WTC11 (cell line): ENCODE measurements at regions not wholly inside any gene's neighbourhood (a gene's known extent, or its start where the extent isn't known, plus 50 kb on each side); places are given as distances from the start of the nearest gene placed in this dataset.
A peak's percentile ranks its signal among the peaks of the same experiment; 100 is the strongest.

ENCODE experiments used
- ATAC-seq: fragments of 200-7000 bp; cut with Tn5 transposase; 2 replicates; pipeline ENCODE4 v1.10.0; 2021; ENCODE audit warnings: mild to moderate bottlenecking, moderate library complexity
- CTCF ChIA-PET: fragments of 300-600 bp; sonication (Branson Sonifier 250); formaldehyde crosslinking; loops from one replicate; lab custom pipeline; 2021; ENCODE audit warnings: antibody characterized with exemption; lab: Charles Lee
- POLR2A ChIA-PET: fragments of 350-600 bp; sonication (Branson Sonifier 250); formaldehyde crosslinking; loops from one replicate; lab custom pipeline; 2021; ENCODE audit warnings: antibody characterized with exemption; lab: Charles Lee
- DNase-seq: peaks from one replicate; pipeline ENCODE4 v3.0.0; 2021; ENCODE audit warnings: low spot score
- H3K27ac Mint-ChIP-seq: 2 replicates; pipeline ENCODE4 v1.8.0; 2021; ENCODE audit warnings: mixed read lengths
- H3K27me3 Mint-ChIP-seq: 2 replicates; pipeline ENCODE4 v1.8.0; 2021; ENCODE audit warnings: low read depth, mild to moderate bottlenecking, moderate library complexity, mixed read lengths
- H3K36me3 Mint-ChIP-seq: 2 replicates; pipeline ENCODE4 v1.8.0; 2021; ENCODE audit warnings: mixed read lengths
- H3K4me1 Mint-ChIP-seq: 2 replicates; pipeline ENCODE4 v1.8.0; 2022; ENCODE audit warnings: mixed read lengths
- H3K4me3 Mint-ChIP-seq: 2 replicates; pipeline ENCODE4 v1.8.0; 2021; ENCODE audit warnings: mild to moderate bottlenecking, moderate library complexity, mixed read lengths
- H3K9me3 Mint-ChIP-seq: 2 replicates; pipeline ENCODE4 v1.8.0; 2021; ENCODE audit warnings: mixed read lengths
- CREB1 ChIP-seq: sonication (generic); formaldehyde crosslinking; IDR thresholded peaks from 2 replicates; pipeline ENCODE4 v1.8.0; 2023; ENCODE audit warnings: mild to moderate bottlenecking, missing genetic modification reagents
- CREM ChIP-seq: sonication (generic); formaldehyde crosslinking; IDR thresholded peaks from 2 replicates; pipeline ENCODE4 v1.8.1; 2022; ENCODE audit warnings: mild to moderate bottlenecking, missing genetic modification reagents, moderate library complexity
- ELF4 ChIP-seq: sonication (generic); formaldehyde crosslinking; IDR thresholded peaks from 2 replicates; pipeline ENCODE4 v1.8.1; 2022; ENCODE audit warnings: low read depth, mild to moderate bottlenecking, moderate library complexity, missing genetic modification reagents
- ERG ChIP-seq: fragments of 250-450 bp; sonication (Bioruptor Pico); IDR thresholded peaks from 2 replicates; pipeline ENCODE4 v1.8.0; 2021; ENCODE audit warnings: mild to moderate bottlenecking
- FOXK1 ChIP-seq: sonication (generic); formaldehyde crosslinking; IDR thresholded peaks from 2 replicates; pipeline ENCODE4 v1.8.0; 2022; ENCODE audit warnings: mild to moderate bottlenecking, moderate library complexity, missing genetic modification reagents
- GRHL2 ChIP-seq: fragments of 250-450 bp; sonication (Bioruptor Pico); IDR thresholded peaks from 2 replicates; pipeline ENCODE4 v1.8.0; 2022; ENCODE audit warnings: mild to moderate bottlenecking, moderate library complexity; ENCODE audit not compliant: insufficient replicate concordance, severe bottlenecking
- HMGA2 ChIP-seq: fragments of 250-450 bp; sonication (Bioruptor Pico); IDR thresholded peaks from 2 replicates; pipeline ENCODE4 v1.4.0; 2021; ENCODE audit warnings: mild to moderate bottlenecking, moderate library complexity
- JAZF1 ChIP-seq: fragments of 250-450 bp; sonication (Bioruptor Pico); IDR thresholded peaks from 2 replicates; pipeline ENCODE4 v1.9.0; 2021; ENCODE audit warnings: moderate library complexity, mild to moderate bottlenecking, inconsistent platforms
- JUN ChIP-seq: sonication (generic); formaldehyde crosslinking; IDR thresholded peaks from 2 replicates; pipeline ENCODE4 v1.8.0; 2023; ENCODE audit warnings: mild to moderate bottlenecking, missing genetic modification reagents
- MYBL2 ChIP-seq: sonication (generic); formaldehyde crosslinking; IDR thresholded peaks from 2 replicates; pipeline ENCODE4 v1.8.1; 2023; ENCODE audit warnings: mild to moderate bottlenecking, moderate library complexity, missing genetic modification reagents
- NFATC4 ChIP-seq: fragments of 250-450 bp; sonication (Bioruptor Pico); IDR thresholded peaks from 2 replicates; pipeline ENCODE4 v1.9.0; 2021; ENCODE audit warnings: mild to moderate bottlenecking
- NFYB ChIP-seq: sonication (generic); formaldehyde crosslinking; conservative IDR thresholded peaks from 2 replicates; pipeline ENCODE4 v1.8.0; 2022; ENCODE audit warnings: low read depth, missing genetic modification reagents
- PRDM15 ChIP-seq: sonication (generic); formaldehyde crosslinking; IDR thresholded peaks from 2 replicates; pipeline ENCODE4 v1.8.0; 2022; ENCODE audit warnings: missing genetic modification reagents
- PREB ChIP-seq: sonication (generic); formaldehyde crosslinking; IDR thresholded peaks from 2 replicates; pipeline ENCODE4 v1.8.1; 2022; ENCODE audit warnings: mild to moderate bottlenecking, missing genetic modification reagents, moderate library complexity, borderline replicate concordance
- ZBTB21 ChIP-seq: sonication (generic); formaldehyde crosslinking; IDR thresholded peaks from 2 replicates; pipeline ENCODE4 v1.8.1; 2023; ENCODE audit warnings: mild to moderate bottlenecking, missing genetic modification reagents, borderline replicate concordance
- ZNF423 ChIP-seq: fragments of 250-450 bp; sonication (Bioruptor Pico); IDR thresholded peaks from 2 replicates; pipeline ENCODE4 v2.1.2; 2022; ENCODE audit warnings: mild to moderate bottlenecking, moderate library complexity
- TF ChIP-seq, protein P1 (sequence below): sonication (generic); formaldehyde crosslinking; IDR thresholded peaks from 2 replicates; pipeline ENCODE4 v1.8.1; 2023; ENCODE audit warnings: mild to moderate bottlenecking, missing genetic modification reagents, moderate library complexity
- TF ChIP-seq, protein P2 (sequence below): sonication (generic); formaldehyde crosslinking; IDR thresholded peaks from 2 replicates; pipeline ENCODE4 v1.8.1; 2022; ENCODE audit warnings: missing genetic modification reagents, borderline replicate concordance
- TF ChIP-seq, protein P3 (sequence below): fragments of 250-450 bp; sonication (Bioruptor Pico); conservative IDR thresholded peaks from 2 replicates; pipeline ENCODE4 v1.9.0; 2021; ENCODE audit warnings: mild to moderate bottlenecking

DNA sequence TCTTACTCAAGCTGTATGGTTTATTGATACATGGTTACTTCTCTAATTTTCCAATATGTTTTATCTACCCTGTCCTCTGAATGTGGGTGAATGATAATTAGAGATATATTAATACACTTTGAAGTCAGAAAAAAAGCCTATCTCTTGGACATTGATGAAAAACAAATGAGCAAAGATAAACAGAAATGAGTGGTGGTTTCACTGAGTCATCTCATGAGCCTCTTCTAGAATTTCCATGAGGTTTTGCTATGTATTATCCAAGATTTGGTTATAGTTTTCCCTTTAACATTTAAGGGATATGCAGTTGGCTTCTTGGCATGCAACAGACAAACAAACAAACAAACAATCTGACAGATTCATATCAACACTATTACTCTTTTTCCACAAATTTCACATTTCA, 586.8 kb downstream of the RFPL4B start (continued):
- TF ChIP-seq, protein P1, sequence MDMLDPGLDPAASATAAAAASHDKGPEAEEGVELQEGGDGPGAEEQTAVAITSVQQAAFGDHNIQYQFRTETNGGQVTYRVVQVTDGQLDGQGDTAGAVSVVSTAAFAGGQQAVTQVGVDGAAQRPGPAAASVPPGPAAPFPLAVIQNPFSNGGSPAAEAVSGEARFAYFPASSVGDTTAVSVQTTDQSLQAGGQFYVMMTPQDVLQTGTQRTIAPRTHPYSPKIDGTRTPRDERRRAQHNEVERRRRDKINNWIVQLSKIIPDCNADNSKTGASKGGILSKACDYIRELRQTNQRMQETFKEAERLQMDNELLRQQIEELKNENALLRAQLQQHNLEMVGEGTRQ (CRISPR knock-in tag), result no peak
- TF ChIP-seq ELF4 (CRISPR knock-in tag), result no peak

- Mint-ChIP-seq H3K4me1 (peaks cover 10% of the 10 kb centered on the region), H3K4me3 (no peak overlapping the region), H3K27ac (no peak overlapping the region), H3K27me3 (no peaks in the 10 kb centered on the region), H3K36me3 (no peaks in the 10 kb centered on the region), H3K9me3 (no peaks in the 10 kb centered on the region)
- ChIA-PET CTCF (no interaction called here), POLR2A (no interaction called here)
- ATAC-seq (peak; percentile 52), DNase-seq (no peak)
- TF ChIP-seq, protein P2, sequence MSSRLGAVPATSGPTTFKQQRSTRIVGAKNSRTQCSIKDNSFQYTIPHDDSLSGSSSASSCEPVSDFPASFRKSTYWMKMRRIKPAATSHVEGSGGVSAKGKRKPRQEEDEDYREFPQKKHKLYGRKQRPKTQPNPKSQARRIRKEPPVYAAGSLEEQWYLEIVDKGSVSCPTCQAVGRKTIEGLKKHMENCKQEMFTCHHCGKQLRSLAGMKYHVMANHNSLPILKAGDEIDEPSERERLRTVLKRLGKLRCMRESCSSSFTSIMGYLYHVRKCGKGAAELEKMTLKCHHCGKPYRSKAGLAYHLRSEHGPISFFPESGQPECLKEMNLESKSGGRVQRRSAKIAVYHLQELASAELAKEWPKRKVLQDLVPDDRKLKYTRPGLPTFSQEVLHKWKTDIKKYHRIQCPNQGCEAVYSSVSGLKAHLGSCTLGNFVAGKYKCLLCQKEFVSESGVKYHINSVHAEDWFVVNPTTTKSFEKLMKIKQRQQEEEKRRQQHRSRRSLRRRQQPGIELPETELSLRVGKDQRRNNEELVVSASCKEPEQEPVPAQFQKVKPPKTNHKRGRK (CRISPR knock-in tag), result no peak
- no peak for TF ChIP-seq HMGA2 (CRISPR knock-in tag)
- TF ChIP-seq GRHL2 (CRISPR knock-in tag), result no peak
- TF ChIP-seq, protein P3, sequence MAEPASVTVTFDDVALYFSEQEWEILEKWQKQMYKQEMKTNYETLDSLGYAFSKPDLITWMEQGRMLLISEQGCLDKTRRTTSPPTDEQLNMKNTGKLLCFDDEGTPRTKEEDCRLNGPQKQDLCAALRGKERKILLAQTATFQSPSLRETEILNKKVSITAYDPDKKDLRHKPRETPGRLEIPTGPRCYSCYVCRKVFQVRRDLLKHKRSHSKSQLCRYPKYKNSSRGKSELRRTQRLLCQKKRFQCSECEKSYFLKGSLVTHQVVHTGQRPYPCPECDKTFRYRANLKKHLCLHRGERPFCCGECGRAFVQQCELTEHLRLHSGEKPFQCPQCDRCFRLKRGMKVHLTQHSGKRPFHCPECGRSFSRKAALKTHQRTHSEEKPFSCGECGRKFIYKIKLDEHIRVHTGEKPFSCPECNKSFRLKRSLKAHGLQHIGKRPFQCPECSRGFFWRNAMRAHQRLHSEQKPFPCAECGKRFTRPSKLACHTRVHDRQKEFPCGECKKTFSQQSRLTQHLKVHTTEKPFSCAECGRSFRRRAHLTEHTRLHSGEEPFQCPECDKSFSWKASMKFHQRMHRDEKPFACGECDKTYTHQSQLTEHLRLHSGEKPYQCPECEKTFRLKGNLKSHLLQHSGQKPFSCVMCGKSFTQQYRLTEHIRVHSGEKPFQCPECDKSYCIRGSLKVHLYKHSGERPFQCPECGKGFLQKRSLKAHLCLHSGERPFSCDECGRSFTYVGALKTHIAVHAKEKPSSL (CRISPR knock-in tag), result no peak
- no peak for TF ChIP-seq FOXK1 (CRISPR knock-in tag)
- TF ChIP-seq CREB1 (CRISPR knock-in tag), result no peak
- TF ChIP-seq NFYB, result no peak
- no peak for TF ChIP-seq NFATC4 (CRISPR knock-in tag)
- no peak for TF ChIP-seq ZNF423 (CRISPR knock-in tag)
- no peak for TF ChIP-seq ZBTB21 (CRISPR knock-in tag)
- no peak for TF ChIP-seq MYBL2 (CRISPR knock-in tag)
- no peak for TF ChIP-seq ERG
- no peak for TF ChIP-seq JAZF1 (CRISPR knock-in tag)
- TF ChIP-seq PREB (CRISPR knock-in tag), result no peak
- no peak for TF ChIP-seq PRDM15
- TF ChIP-seq CREM (CRISPR knock-in tag), result no peak
- no peak for TF ChIP-seq JUN (CRISPR knock-in tag)
- TF ChIP-seq, protein P1 (CRISPR knock-in tag), result no peak
Measured at GRCh38 chr6:112934433-112935327, 587.5 kb downstream of the RFPL4B start.
